GM21786 (cell line): ENCODE measurements at regions not wholly inside any gene's neighbourhood (a gene's known extent, or its start where the extent isn't known, plus 50 kb on each side); places are given as distances from the start of the nearest gene placed in this dataset.
"Not testable (repeated sequence)": the region's sequence is repeated elsewhere in the genome, so short reads cannot be mapped to it uniquely, and the experiment has no call there.

Source experiments
- ATAC-seq: cut with Tn5 transposase; IDR thresholded peaks from one replicate; pipeline ENCODE4 v1.9.1; 2021; ENCODE audit not compliant: unreplicated experiment

DNA sequence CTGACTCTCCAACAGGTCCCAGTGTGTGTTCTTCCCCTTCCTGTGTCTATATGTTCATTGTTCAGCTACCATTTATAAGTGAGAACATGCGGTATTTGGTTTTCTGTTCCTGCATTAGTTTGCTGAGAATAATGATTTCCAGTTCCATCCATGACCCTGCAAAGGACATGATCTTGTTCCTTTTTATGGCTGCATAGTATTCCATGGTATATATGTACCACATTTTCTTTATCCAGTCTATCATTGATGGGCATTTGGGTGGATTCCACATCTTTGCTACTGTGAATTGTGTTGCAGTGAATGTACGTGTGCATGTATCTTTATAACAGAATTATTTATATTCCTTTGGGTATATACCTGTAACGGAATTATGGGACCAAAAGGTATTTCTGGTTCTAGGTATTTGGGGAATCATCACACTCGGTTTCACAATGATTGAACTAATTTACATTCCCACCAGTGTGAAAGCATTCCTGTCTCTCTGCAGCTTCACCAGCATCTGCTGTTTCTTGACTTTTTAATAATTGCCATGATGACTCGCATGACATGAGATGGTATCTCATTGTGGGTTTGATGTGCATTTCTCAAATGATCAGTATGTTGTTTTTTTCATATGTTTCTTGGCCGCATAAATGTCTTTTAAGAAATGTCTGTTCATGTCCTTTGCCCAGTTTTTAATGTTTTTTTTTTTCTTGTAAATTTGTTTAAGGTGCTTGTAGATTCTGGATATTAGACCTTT, 60.2 kb downstream of the LSMEM1 start:
- ATAC-seq = no peak

DNA sequence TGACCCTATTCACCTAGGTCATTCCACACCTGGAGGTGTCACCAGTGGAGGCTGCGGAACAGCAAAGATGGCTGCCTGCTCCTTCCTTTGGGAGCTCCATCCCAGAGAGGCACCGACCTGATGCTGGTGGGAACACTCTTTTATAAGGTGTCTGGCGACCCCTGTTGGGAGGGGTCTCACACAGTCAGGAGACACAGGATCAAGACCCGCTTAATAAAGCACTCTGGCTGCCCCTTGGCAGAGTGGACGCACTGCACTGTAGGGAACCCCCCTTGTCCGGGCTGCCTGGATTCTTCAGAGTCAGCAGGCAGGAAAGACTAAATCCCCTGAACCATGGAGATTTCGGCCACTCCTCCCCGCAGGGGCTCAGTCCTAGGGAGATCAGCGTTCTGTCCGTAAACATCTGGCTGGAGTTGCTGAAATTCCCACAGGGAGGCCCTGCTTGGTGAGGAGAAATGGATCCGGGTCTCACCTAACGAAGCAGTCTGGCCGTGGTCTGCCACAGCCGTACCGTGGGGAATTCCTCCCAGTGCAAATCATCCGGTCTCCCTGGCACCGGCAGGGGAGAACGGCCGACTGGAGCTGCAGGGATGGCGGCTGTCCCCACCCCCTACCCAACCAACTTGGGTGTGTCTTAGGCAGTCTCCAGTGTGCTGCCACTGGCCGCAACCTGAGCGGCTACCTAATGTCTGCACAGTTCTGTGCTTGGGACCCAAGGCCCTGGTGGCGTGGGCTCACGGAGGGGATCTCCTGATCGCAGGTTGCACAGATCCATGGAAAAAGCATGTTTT, 66.1 kb downstream of the LSMEM1 start:
- ATAC-seq = no peak

DNA sequence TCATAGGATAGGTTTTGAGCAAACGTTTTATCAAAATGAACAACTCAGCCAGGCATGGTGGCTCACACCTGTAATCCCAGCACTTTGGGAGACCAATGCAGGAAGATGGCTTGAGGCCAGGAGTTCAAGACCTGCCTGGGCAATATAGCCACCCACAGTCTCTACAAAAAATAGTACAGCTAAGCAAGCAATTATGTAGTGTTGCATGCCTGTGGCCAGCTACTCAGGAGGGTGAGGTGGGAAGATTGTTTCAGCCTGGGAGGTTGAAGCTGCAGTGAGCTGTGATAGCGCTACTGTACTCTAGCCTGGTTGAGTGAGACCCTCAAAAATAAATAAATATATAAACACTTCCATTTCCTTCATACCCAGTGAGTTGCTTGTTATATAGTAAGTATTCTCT, 67.1 kb downstream of the LSMEM1 start:
- ATAC-seq = no peak

- ATAC-seq = peak; percentile 91
These were observed 69.8 kb downstream of the LSMEM1 start for GRCh38 chr7:112550468-112551060.

DNA sequence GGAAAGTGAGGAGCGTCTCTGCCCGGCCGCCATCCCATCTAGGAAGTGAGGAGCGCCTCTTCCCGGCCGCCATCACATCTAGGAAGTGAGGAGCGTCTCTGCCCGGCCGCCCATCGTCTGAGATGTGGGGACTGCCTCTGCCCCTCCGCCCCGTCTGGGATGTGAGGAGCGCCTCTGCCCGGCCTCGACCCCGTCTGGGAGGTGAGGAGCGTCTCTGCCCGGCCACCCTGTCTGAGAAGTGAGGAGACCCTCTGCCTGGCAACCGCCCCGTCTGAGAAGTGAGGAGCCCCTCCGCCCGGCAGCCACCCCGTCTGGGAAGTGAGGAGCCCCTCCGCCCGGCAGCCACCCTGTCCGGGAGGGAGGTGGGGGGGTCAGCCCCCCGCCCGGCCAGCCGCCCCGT, 70.7 kb downstream of the LSMEM1 start:
- ATAC-seq = not testable (repeated sequence)

- no peak for ATAC-seq
These were observed 73.8 kb downstream of the LSMEM1 start for GRCh38 chr7:112554591-112554990.

- ATAC-seq = peak; percentile 98
These were observed 75.8 kb downstream of the LSMEM1 start for GRCh38 chr7:112556633-112557032.

GRCh38 chr7:112566442-112567324, 85.9 kb downstream of the LSMEM1 start:
- ATAC-seq = no peak

GRCh38 chr7:112567388-112567787, 86.6 kb downstream of the LSMEM1 start:
- no peak for ATAC-seq

DNA sequence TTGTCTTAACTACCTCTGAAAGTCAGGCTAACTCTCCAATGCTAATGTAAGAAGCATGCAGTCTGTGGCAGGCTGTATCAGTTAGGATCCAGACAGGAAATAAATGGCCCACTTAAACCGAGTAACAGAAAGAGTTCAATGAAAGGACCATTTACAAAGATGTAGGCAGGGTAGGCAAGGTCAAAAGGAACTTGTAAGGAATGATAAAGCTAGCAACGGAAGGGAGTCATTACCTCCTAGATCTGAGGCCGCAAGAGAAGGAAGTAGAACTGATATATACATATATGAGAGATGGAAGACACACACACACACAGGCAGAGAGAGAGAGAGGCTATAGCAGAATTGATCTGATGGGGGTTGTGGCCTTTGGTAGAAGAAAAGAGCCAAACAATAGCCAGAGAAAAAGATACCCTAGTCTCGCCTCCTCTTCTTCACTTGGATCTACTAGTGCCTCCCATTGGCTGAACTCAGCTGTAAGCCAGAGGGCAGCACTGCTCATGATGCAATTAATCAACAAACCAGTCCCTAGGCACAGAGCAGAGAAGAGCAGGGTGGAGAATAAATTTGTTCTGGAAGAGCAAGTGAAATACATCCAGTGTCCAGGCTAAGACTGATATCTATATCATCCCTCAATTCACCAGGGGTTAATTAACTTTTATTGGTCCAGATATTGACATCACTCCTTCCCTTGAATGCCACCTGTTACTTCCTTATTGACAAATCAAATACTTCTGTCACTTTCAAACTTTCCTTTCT, 91.2 kb downstream of the LSMEM1 start:
- peak; percentile 61 for ATAC-seq

DNA sequence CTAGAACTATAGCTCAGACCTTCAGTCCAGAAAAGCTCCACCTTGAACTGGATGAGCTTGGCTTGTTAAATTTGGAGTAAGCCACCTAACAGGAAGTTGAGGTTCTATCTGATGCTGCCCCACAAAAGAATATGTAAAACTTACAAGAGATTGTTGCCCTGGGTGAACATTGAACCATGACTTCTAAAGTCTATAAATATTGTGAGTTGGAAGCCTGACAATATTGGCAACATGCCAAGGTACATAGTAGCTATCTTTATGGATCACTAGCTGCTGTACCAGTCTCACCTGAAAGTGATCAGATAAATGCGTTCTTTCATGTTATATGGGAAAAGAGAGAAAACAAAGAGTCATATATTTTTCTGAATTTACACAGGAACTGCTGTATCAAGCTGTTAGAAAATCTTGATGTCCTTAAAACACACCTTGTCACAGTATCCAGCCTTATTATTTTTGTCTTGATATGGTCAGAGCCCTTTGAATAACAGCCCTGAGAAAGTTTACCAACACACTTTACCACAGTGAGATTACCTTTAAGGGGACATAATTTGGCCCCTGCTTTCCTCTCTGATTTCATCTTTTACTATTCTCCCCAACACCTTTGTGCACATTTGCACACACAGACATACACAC, 92.0 kb downstream of the LSMEM1 start:
- ATAC-seq = no peak

DNA sequence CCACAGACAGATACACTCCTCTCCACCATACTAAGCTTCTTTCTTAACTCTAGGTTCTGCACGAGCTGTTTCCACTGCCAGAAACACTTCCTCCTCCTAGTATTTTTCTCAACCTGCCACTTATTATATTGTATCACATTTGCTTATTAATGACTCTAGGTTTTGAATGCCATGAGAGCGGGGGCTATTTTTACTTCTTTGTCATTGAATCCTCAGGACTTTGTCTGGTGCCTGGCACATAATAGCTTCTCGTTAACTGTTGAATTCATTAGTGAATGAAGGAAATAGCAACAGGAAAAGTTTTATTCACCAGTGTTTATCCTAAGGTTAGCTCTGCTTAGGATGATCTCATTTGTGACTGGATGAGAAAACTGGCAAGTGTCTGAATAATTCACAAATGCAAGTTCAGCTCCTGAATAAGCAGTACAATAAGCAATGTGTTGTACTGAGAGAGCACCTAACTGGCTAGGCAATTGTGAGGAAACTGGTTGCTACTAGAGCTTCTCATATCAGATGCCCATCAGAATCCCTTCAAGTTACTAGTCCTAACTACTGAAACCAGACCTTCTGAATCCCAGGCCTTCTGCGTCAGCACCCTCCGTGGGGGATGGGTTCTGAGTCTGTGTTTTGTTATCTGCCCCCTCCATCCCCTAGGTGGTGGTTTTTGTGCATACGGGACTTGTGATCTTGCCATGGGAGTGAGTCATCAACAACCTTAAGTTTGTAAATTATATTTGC, 92.7 kb downstream of the LSMEM1 start:
- ATAC-seq = no peak

DNA sequence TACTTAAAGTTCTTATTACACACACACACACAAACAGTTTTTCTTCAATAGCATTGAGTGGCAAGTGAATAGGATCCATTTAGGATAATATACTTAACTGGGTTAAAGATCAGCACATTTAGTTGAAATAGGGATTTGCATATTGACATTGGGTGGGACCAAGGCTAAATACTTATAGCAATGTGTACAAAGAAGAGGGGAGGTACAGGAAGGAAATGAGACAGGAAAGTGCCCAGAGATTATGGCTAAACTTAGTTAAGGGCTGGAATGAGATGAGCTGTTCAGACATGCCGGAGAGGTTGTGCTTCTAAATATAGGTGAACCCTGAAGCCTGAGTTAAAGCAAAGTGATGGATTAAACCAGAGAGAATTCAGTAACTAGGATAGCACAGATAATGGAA, 95.1 kb downstream of the LSMEM1 start:
- no peak for ATAC-seq

DNA sequence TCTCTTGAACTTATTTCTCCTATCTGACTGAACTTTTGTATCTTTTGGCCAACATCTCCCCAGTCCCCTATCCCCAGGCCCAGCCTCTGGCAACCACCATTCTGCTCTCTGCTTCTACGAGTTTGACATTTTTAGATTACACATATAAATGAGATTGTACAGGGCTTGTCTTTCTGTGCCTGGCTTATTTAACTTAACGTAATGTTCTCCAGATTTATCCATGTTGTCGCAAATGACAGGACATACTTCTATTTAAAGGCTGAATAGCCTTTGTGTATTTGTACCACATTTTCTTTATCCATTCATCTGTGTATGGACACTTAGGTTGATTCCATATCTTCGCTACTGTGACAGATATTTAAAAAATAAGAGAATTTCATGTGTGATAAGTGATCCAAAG, 98.6 kb downstream of the LSMEM1 start:
- no peak for ATAC-seq

DNA sequence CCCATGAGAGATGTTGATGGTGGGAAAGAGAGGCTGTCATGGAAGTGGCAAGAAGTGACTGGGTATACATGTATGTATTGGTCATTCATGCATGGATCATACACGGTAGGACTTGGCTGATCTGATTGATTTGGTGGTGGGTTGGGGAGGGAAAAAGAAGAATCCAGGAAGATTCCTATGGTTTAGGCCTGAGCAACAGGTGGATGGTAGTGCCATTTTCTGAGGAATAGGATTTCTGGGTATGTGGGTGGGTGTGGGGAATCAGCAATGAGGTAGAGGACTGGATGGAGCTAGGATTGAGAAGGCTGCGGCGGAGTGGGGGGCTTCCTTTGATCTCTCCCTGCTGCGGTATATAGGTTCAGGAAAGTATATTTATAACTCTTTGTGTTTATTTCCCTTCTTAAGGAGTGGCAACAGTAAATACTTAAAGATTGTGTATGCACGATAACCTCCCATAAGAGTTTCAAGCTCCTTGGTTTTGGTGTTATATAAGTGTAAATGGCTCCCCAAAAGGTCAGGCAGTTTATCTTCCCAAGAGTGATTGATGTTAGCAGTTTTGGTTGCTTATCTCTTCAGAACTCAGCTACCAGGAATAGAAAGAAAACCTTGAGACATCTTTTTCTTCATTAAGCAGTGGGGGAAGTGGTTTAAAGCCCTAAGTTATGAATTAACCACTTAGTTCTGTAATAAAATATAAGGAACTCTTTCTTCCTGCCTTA, 100.1 kb downstream of the LSMEM1 start:
- ATAC-seq = no peak

DNA sequence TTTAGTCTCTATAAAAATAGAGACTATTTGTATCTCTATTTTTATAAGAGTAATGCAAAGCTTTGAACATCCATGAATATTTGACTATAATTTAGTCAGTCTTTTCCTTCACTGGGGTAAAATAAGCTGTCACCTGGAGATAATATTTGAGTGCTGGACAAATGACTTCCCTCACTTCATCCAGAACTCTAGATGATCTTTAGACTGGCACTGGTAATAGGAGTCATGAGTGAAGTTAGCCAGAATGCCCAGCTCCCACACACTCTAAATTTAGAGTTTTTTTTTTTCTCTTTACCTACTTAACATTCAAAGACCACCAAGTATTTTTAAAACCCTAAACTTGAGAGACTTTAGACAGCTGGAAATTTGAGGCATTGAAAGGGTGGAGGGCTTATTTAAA, 100.7 kb downstream of the LSMEM1 start:
- no peak for ATAC-seq

DNA sequence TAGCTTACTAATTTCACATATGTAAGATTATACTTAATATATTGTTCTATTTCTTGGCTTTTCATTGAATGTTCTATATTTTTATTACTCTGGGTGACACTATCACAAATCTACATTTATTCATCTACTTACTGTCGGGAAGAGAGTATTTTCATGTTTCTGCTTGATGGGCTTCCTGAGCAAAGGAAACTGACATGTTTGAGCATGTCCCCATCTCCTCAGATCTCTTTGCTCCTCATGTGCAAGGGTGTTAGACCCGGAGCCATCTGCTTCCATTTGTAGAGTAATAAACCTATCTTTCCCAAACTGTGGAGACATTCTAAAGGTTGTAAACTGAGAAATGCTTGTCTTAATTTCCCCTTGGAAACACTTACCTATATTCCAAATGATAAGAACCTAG, 103.5 kb downstream of the LSMEM1 start:
- no peak for ATAC-seq

GRCh38 chr7:112587504-112587903, 106.7 kb downstream of the LSMEM1 start:
- ATAC-seq = no peak
